ENCODE measurements at regions not wholly inside any gene's neighbourhood (a gene's known extent, or its start where the extent isn't known, plus 50 kb on each side); places are given as distances from the start of the nearest gene placed in this dataset.

- intact Hi-C loops (cut with DNase I; ENCODE audit: low total_unique reads) = no loop called here
Observed at GRCh38 chr11:37671321-37671720, 1073.3 kb upstream of the RAG2 start.

GRCh38 chr11:37666960-37667359 lies 1068.9 kb upstream of the RAG2 start:
- 51 to 71% (median 57%) methylated on average over 2 of the region's 2 CpGs for WGBS, 5 donors
- H3K9me3 ChIP-seq = peaks cover 0 to 8% (median 0%) of the 10 kb centered on the region in 4 donors
- no peak overlapping the region for H3K27ac ChIP-seq
- H3K27me3 ChIP-seq = no peaks in the 10 kb centered on the region
- H3K4me1 ChIP-seq = no peaks in the 10 kb centered on the region
- DNase-seq = no peak
- no peak for TF ChIP-seq POLR2AphosphoS5 (IDR thresholded peaks at IDR 0.05)
- TF ChIP-seq CTCF (IDR thresholded peaks at IDR 0.05) = no peak
- TF ChIP-seq EP300 (IDR thresholded peaks at IDR 0.05) = no peak
- TF ChIP-seq POLR2A (IDR thresholded peaks at IDR 0.05) = no peak
- no peaks in the 10 kb centered on the region for H3K36me3 ChIP-seq
- intact Hi-C loops (cut with DNase I; ENCODE audit: low total_unique reads) = no loop called here
- H3K4me3 ChIP-seq = no peak overlapping the region

More at GRCh38 chr11:37671321-37671720, 1073.3 kb upstream of the RAG2 start:
- H3K4me1 ChIP-seq = no peaks in the 10 kb centered on the region
- H3K27ac ChIP-seq = no peak overlapping the region
- no peaks in the 10 kb centered on the region for H3K9me3 ChIP-seq
- TF ChIP-seq POLR2A (IDR thresholded peaks at IDR 0.05) (no peak), POLR2AphosphoS5 (IDR thresholded peaks at IDR 0.05) (no peak), CTCF (IDR thresholded peaks at IDR 0.05) (no peak), EP300 (IDR thresholded peaks at IDR 0.05) (no peak)
- no peak for DNase-seq
- H3K4me3 ChIP-seq = no peak overlapping the region
- H3K36me3 ChIP-seq = no peaks in the 10 kb centered on the region
- H3K27me3 ChIP-seq = no peaks in the 10 kb centered on the region

- Histone ChIP-seq H3K4me3 (no peak overlapping the region), H3K27me3 (no peaks in the 10 kb centered on the region), H3K36me3 (no peaks in the 10 kb centered on the region), H3K27ac (no peak overlapping the region), H3K4me1 (no peaks in the 10 kb centered on the region), H3K9me3 (peaks cover 0 to 7% (median 5%) of the 10 kb centered on the region in 4 donors)
- no peak for DNase-seq
- intact Hi-C loops (cut with DNase I; ENCODE audit: low total_unique reads) = no loop called here
- WGBS, 5 donors = 76 to 85% (median 83%) methylated on average over 1 of the region's 1 CpG
- TF ChIP-seq POLR2AphosphoS5 (IDR thresholded peaks at IDR 0.05) = no peak
- TF ChIP-seq EP300 (IDR thresholded peaks at IDR 0.05) = no peak
- TF ChIP-seq CTCF (IDR thresholded peaks at IDR 0.05) = no peak
- TF ChIP-seq POLR2A (IDR thresholded peaks at IDR 0.05) = no peak
Observed at GRCh38 chr11:37657645-37658044, 1059.6 kb upstream of the RAG2 start.

- intact Hi-C loops (cut with DNase I; ENCODE audit: low total_unique reads) = no loop called here
- WGBS, 5 donors = 54 to 78% (median 73%) methylated on average over 1 of the region's 1 CpG
- TF ChIP-seq POLR2A (IDR thresholded peaks at IDR 0.05) = no peak
- TF ChIP-seq CTCF (IDR thresholded peaks at IDR 0.05) = no peak
- TF ChIP-seq POLR2AphosphoS5 (IDR thresholded peaks at IDR 0.05) = no peak
Observed at GRCh38 chr11:37647767-37648166, 1049.7 kb upstream of the RAG2 start.

More at GRCh38 chr11:37647767-37648166, 1049.7 kb upstream of the RAG2 start:
- no peak overlapping the region for H3K27ac ChIP-seq
- no peak overlapping the region for H3K4me3 ChIP-seq
- no peaks in the 10 kb centered on the region for H3K36me3 ChIP-seq
- no peaks in the 10 kb centered on the region for H3K27me3 ChIP-seq
- DNase-seq = no peak
- H3K9me3 ChIP-seq = no peaks in the 10 kb centered on the region
- no peaks in the 10 kb centered on the region for H3K4me1 ChIP-seq

Measured in stomach (tissue), 8 donors.